A549 (cell line): ENCODE measurements at regions not wholly inside any gene's neighbourhood (a gene's known extent, or its start where the extent isn't known, plus 50 kb on each side); places are given as distances from the start of the nearest gene placed in this dataset.

Source experiments
- CTCF ChIP-seq: fragments of >200 bp; sonication (Bioruptor Twin); formaldehyde crosslinking; IDR thresholded peaks from 3 replicates; pipeline ENCODE4 v1.5.1; 2016
- E2F6 ChIP-seq: IDR thresholded peaks from 2 replicates; pipeline ENCODE4 v1.6.1; 2012; ENCODE audit warnings: low read depth, borderline replicate concordance
- ELK1 ChIP-seq: fragments of 150-350 bp; IDR thresholded peaks from 2 replicates; pipeline ENCODE4 v1.6.1; 2014; ENCODE audit warnings: low read depth, mild to moderate bottlenecking, low read length
- MAFK ChIP-seq: fragments of 450-650 bp; IDR thresholded peaks from 2 replicates; pipeline ENCODE4 v1.6.1; 2014; ENCODE audit not compliant: partially characterized antibody
- MAX ChIP-seq: IDR thresholded peaks from 2 replicates; pipeline ENCODE4 v1.6.1; 2012
- NPAS2 ChIP-seq: fragments of 250-450 bp; sonication (Bioruptor Pico); IDR thresholded peaks from 2 replicates; pipeline ENCODE4 v1.8.0; 2022; ENCODE audit warnings: mild to moderate bottlenecking, moderate library complexity, borderline replicate concordance
- PBX3 ChIP-seq: IDR thresholded peaks from 2 replicates; pipeline ENCODE4 v1.6.1; 2012
- PHF8 ChIP-seq: fragments of 200-600 bp; sonication (generic); IDR thresholded peaks from 2 replicates; pipeline ENCODE4 v1.6.1; 2016; ENCODE audit warnings: low read depth, mild to moderate bottlenecking, antibody characterized with exemption, moderate library complexity, borderline replicate concordance
- POLR2A ChIP-seq: IDR thresholded peaks from 2 replicates; pipeline ENCODE4 v1.6.1; 2012; ENCODE audit warnings: mild to moderate bottlenecking, low read length
- RAD21 ChIP-seq, 2 experiments: fragments of >200 bp in 1 of 2; sonication (Bioruptor Twin) in 1 of 2; formaldehyde crosslinking in 1 of 2; IDR thresholded peaks in 1 of 2; conservative IDR thresholded peaks in 1 of 2; 2 replicates in 1 of 2; 3 replicates in 1 of 2; pipeline ENCODE4 v1.6.1; 2012 to 2018; ENCODE audit warnings: inconsistent platforms in 1 of 2
- SMC3 ChIP-seq: fragments of >200 bp; sonication (Bioruptor Twin); formaldehyde crosslinking; IDR thresholded peaks from 3 replicates; pipeline ENCODE4 v1.6.1; 2018; ENCODE audit warnings: inconsistent platforms
- SREBF2 ChIP-seq: fragments of 450-650 bp; IDR thresholded peaks from 2 replicates; pipeline ENCODE4 v1.6.1; 2014; ENCODE audit warnings: mild to moderate bottlenecking, moderate library complexity

- no peak for TF ChIP-seq PBX3
- TF ChIP-seq CTCF, result no peak
- TF ChIP-seq MAFK, result no peak
- no peak for TF ChIP-seq MAX
- TF ChIP-seq POLR2A, result no peak
- no peak for TF ChIP-seq SREBF2
- TF ChIP-seq ELK1, result no peak
- no peak for TF ChIP-seq PHF8
- TF ChIP-seq RAD21 (conservative IDR thresholded peaks at IDR 0.05 in 1 of 2, IDR thresholded peaks at IDR 0.05 in 1 of 2), result no peak
- no peak for TF ChIP-seq E2F6
- no peak for TF ChIP-seq SMC3
- TF ChIP-seq NPAS2 (CRISPR knock-in tag), result no peak
Measured at GRCh38 chr5:57987552-57987951, 472.3 kb downstream of the PLK2 start.
